ENCODE measurements at regions not wholly inside any gene's neighbourhood (a gene's known extent, or its start where the extent isn't known, plus 50 kb on each side); places are given as distances from the start of the nearest gene placed in this dataset.
A peak's percentile ranks its signal among the peaks of the same experiment; 100 is the strongest.

- POLR2A ChIA-PET, result no interaction called here
Observed at GRCh38 chr1:21369905-21370304, 70.0 kb upstream of the NBPF3 start.

DNA sequence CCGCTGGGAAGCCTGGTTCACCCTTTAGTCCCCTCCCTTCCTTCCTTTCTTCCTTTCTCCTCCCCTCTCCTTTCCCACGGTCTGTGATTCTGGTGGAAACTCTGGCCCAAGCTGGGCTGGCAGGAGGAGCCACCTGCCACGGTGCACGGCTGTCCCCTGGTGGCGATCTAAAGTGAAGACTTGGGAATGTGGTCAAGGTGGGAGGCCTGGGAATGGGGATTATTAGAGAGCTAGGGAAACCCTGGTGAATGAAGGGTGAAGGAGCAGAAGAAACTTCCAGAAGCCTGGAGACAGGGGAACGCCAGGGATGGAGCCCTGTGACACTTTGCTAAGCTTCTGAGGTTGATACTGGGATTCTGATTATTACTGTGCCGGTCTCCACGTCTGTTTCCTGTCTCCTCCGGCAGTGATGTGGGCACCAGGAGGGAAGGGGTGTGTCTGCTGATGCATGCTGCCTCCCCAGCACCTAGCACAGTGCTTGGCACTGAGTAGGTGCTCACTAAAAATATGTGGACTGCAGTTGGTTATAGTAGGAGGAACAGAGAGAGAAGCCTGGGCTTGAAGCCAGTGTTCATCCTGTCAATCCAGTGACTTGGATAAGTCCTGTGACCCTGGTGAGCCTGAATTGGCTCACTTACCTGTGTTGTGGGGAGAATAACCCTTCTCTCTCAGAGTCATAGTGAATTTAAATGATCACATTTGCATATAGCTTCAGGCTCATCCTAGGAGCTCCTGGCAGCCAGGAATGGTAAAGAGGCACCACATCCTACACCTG is 71.2 kb upstream of the NBPF3 start:
- H3K9ac ChIP-seq (ENCODE audit: low read length), result no peak overlapping the region
- no peak overlapping the region for H3K27ac ChIP-seq (ENCODE audit: low read depth, low read length)
- H3K79me2 ChIP-seq (ENCODE audit: insufficient read depth, low read length), result no peaks in the 10 kb centered on the region
- H3K4me1 ChIP-seq (ENCODE audit: control insufficient read depth in 1 of 2, insufficient read depth in 2 of 2, low read length in 2 of 2), result peaks cover 0 to 11% of the 10 kb centered on the region in 2 experiments; a peak in 2 of 4 replicates
- POLR2A ChIA-PET, result interaction anchor here (0.7 to 1.3 kb wide), 3 partner anchors 11 to 136 kb away, joined by 3 to 7 read pairs (median 3); no protein-coding TSS in a partner anchor
- no peaks in the 10 kb centered on the region for H3K9me2 ChIP-seq (ENCODE audit: insufficient read depth)
- H3K4me3 ChIP-seq (replicated peaks in 1 of 2; ENCODE audit: low read depth in 1 of 2, low read length in 2 of 2), result no peak overlapping the region
- H4K20me1 ChIP-seq (ENCODE audit: insufficient read depth), result no peaks in the 10 kb centered on the region
- H2AFZ ChIP-seq (ENCODE audit: low read depth, low read length, poor library complexity, severe bottlenecking), result peak overlapping the region; percentile 4
- BruUV-seq (replicated peaks), result no TSS peak
- ATAC-seq (peak; percentile 97), DNase-seq (ENCODE audit: low read depth, low spot score) (peak; percentile 77)
- RAD21 ChIA-PET (ENCODE audit: low non-redundant PET in 1 of 2, low total read pairs in 2 of 2, uncharacterized antibody in 2 of 2, unreplicated experiment in 2 of 2), result interaction anchor here (0.6 to 3.4 kb wide), 25 partner anchors 18 to 672 kb away, joined by 3 to 35 read pairs (median 4); no protein-coding TSS in a partner anchor
- intact Hi-C loops (cut with micrococcal nuclease), result loop anchor here (1.0 to 5.0 kb wide), 4 partner anchors 113 to 672 kb away; no protein-coding TSS in a partner anchor
- CTCF ChIA-PET, result interaction anchor here (0.6 to 5.6 kb wide), 35 partner anchors 12 to 1048 kb away, joined by 3 to 94 read pairs (median 4); no protein-coding TSS in a partner anchor
- no peaks in the 10 kb centered on the region for H3K27me3 ChIP-seq (ENCODE audit: insufficient read depth, low read length)
- no peaks in the 10 kb centered on the region for H3K9me3 ChIP-seq (ENCODE audit: control insufficient read depth in 1 of 2, insufficient read depth in 1 of 2, low read depth in 1 of 2, low read length in 2 of 2)
- peak overlapping the region; percentile 43; the same call in 1 of the 2 replicates for H3K4me2 ChIP-seq (ENCODE audit: low read length)
- no peaks in the 10 kb centered on the region for H3K36me3 ChIP-seq (ENCODE audit: control insufficient read depth in 1 of 2, insufficient read depth in 2 of 2, low read length in 2 of 2)
- no peak for TF ChIP-seq SRF (IDR thresholded peaks at IDR 0.05; ENCODE audit: low read depth)
- TF ChIP-seq SP1 (IDR thresholded peaks at IDR 0.05; ENCODE audit: low read depth), result no peak
- TF ChIP-seq, protein P1, sequence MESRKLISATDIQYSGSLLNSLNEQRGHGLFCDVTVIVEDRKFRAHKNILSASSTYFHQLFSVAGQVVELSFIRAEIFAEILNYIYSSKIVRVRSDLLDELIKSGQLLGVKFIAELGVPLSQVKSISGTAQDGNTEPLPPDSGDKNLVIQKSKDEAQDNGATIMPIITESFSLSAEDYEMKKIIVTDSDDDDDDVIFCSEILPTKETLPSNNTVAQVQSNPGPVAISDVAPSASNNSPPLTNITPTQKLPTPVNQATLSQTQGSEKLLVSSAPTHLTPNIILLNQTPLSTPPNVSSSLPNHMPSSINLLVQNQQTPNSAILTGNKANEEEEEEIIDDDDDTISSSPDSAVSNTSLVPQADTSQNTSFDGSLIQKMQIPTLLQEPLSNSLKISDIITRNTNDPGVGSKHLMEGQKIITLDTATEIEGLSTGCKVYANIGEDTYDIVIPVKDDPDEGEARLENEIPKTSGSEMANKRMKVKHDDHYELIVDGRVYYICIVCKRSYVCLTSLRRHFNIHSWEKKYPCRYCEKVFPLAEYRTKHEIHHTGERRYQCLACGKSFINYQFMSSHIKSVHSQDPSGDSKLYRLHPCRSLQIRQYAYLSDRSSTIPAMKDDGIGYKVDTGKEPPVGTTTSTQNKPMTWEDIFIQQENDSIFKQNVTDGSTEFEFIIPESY (IDR thresholded peaks at IDR 0.05; ENCODE audit: extremely low read depth, insufficient replicate concordance, low read length), result no peak
- TF ChIP-seq, protein P2, sequence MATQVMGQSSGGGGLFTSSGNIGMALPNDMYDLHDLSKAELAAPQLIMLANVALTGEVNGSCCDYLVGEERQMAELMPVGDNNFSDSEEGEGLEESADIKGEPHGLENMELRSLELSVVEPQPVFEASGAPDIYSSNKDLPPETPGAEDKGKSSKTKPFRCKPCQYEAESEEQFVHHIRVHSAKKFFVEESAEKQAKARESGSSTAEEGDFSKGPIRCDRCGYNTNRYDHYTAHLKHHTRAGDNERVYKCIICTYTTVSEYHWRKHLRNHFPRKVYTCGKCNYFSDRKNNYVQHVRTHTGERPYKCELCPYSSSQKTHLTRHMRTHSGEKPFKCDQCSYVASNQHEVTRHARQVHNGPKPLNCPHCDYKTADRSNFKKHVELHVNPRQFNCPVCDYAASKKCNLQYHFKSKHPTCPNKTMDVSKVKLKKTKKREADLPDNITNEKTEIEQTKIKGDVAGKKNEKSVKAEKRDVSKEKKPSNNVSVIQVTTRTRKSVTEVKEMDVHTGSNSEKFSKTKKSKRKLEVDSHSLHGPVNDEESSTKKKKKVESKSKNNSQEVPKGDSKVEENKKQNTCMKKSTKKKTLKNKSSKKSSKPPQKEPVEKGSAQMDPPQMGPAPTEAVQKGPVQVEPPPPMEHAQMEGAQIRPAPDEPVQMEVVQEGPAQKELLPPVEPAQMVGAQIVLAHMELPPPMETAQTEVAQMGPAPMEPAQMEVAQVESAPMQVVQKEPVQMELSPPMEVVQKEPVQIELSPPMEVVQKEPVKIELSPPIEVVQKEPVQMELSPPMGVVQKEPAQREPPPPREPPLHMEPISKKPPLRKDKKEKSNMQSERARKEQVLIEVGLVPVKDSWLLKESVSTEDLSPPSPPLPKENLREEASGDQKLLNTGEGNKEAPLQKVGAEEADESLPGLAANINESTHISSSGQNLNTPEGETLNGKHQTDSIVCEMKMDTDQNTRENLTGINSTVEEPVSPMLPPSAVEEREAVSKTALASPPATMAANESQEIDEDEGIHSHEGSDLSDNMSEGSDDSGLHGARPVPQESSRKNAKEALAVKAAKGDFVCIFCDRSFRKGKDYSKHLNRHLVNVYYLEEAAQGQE (IDR thresholded peaks at IDR 0.05; ENCODE audit: low read depth), result no peak
- TF ChIP-seq EZH2phosphoT487 (IDR thresholded peaks at IDR 0.05; ENCODE audit: borderline replicate concordance), result no peak
- no peak for TF ChIP-seq SIN3A (IDR thresholded peaks at IDR 0.05; ENCODE audit: low read depth)
- no peak for TF ChIP-seq FOSL1 (IDR thresholded peaks at IDR 0.05; ENCODE audit: low read depth)
- TF ChIP-seq ZFX (IDR thresholded peaks at IDR 0.05), result no peak
- TF ChIP-seq ZNF274 (IDR thresholded peaks at IDR 0.05; ENCODE audit: low read depth, low read length), result no peak
- TF ChIP-seq RAD21 (IDR thresholded peaks at IDR 0.05; ENCODE audit: low read depth), result peak; percentile 100
- no peak for TF ChIP-seq EZH2 (IDR thresholded peaks at IDR 0.05)
- peak; percentile 76 for TF ChIP-seq YY1 (IDR thresholded peaks at IDR 0.05; ENCODE audit: extremely low read depth, insufficient replicate concordance, low read depth, low read length)

More at GRCh38 chr1:21369905-21370304, 70.0 kb upstream of the NBPF3 start:
- no peaks in the 10 kb centered on the region for H4K20me1 ChIP-seq (ENCODE audit: insufficient read depth)
- no peak for ATAC-seq
- no peak for TF ChIP-seq ZFX (IDR thresholded peaks at IDR 0.05)
- H3K27ac ChIP-seq (ENCODE audit: low read depth, low read length), result no peak overlapping the region
- no peak for DNase-seq (ENCODE audit: low read depth, low spot score)
- BruUV-seq (replicated peaks), result no TSS peak
- no peaks in the 10 kb centered on the region for H3K9me2 ChIP-seq (ENCODE audit: insufficient read depth)
- no peak overlapping the region for H3K4me3 ChIP-seq (replicated peaks in 1 of 2; ENCODE audit: low read depth in 1 of 2, low read length in 2 of 2)
- H3K36me3 ChIP-seq (ENCODE audit: control insufficient read depth in 1 of 2, insufficient read depth in 2 of 2, low read length in 2 of 2), result no peaks in the 10 kb centered on the region
- no peaks in the 10 kb centered on the region for H3K9me3 ChIP-seq (ENCODE audit: control insufficient read depth in 1 of 2, insufficient read depth in 1 of 2, low read depth in 1 of 2, low read length in 2 of 2)
- intact Hi-C loops (cut with micrococcal nuclease), result loop anchor here (1.0 to 10.0 kb wide), 7 partner anchors 125 to 1047 kb away; no protein-coding TSS in a partner anchor
- CTCF ChIA-PET, result interaction anchor here (0.6 to 5.6 kb wide), 29 partner anchors 11 to 1046 kb away, joined by 3 to 94 read pairs (median 4); no protein-coding TSS in a partner anchor
- peaks cover 0 to 11% of the 10 kb centered on the region in 2 experiments; a peak in 2 of 4 replicates for H3K4me1 ChIP-seq (ENCODE audit: control insufficient read depth in 1 of 2, insufficient read depth in 2 of 2, low read length in 2 of 2)
- H3K27me3 ChIP-seq (ENCODE audit: insufficient read depth, low read length), result no peaks in the 10 kb centered on the region
- no peak overlapping the region for H3K9ac ChIP-seq (ENCODE audit: low read length)
- RAD21 ChIA-PET (ENCODE audit: low non-redundant PET in 1 of 2, low total read pairs in 2 of 2, uncharacterized antibody in 2 of 2, unreplicated experiment in 2 of 2), result interaction anchor here (0.6 to 3.4 kb wide), 8 partner anchors 115 to 1046 kb away, joined by 3 to 35 read pairs (median 5); no protein-coding TSS in a partner anchor
- no peak overlapping the region for H3K4me2 ChIP-seq (ENCODE audit: low read length)
- H2AFZ ChIP-seq (ENCODE audit: low read depth, low read length, poor library complexity, severe bottlenecking), result no peak overlapping the region
- no peaks in the 10 kb centered on the region for H3K79me2 ChIP-seq (ENCODE audit: insufficient read depth, low read length)
